Endothelial cell of umbilical vein (primary cell): ENCODE measurements at regions not wholly inside any gene's neighbourhood (a gene's known extent, or its start where the extent isn't known, plus 50 kb on each side); places are given as distances from the start of the nearest gene placed in this dataset.
A peak's percentile ranks its signal among the peaks of the same experiment; 100 is the strongest.

Source experiments
- BruUV-seq: library from RNA; stranded (reverse); fragments of 400-500 nt; replicated peaks from 2 replicates; lab custom pipeline; 2021; lab: Mats Ljungman, UMichigan
- CTCF ChIA-PET: fragments of 300-600, 350-600 bp; sonication (Branson Sonifier 250); formaldehyde crosslinking; loops from one replicate; lab custom pipeline; 2021; ENCODE audit warnings: antibody characterized with exemption, inconsistent platforms; lab: Charles Lee
- POLR2A ChIA-PET: fragments of 300-600, 350-600 bp; sonication (Branson Sonifier 250); formaldehyde crosslinking; loops from one replicate; lab custom pipeline; 2021; ENCODE audit warnings: antibody characterized with exemption, inconsistent platforms; lab: Charles Lee
- DNase-seq: peaks from one replicate; pipeline ENCODE4 v3.0.0-alpha.2; 2011; ENCODE audit warnings: low read depth, low spot score
- FAIRE-seq: peaks from 2 replicates; lab custom pipeline; 2011; peaks lifted over from hg19 to GRCh38; lab: Jason Lieb, UNC
- H2AFZ ChIP-seq: 2 replicates; pipeline ENCODE4 v1.6.0; 2012; ENCODE audit warnings: low read depth, low read length, control low read depth, inconsistent platforms
- H3K27ac ChIP-seq: 2 replicates; pipeline ENCODE4 v1.5.1; 2011; ENCODE audit warnings: low read depth, mild to moderate bottlenecking, control low read depth, low read length, moderate library complexity; ENCODE audit not compliant: insufficient read depth
- H3K27me3 ChIP-seq, 2 experiments: 2 replicates each; pipeline versions ENCODE4 v1.6.0 to v1.6.1; 2011; ENCODE audit warnings: low read length in 2 of 2, mixed read lengths in 1 of 2; ENCODE audit not compliant: control insufficient read depth in 2 of 2, insufficient read depth in 2 of 2
- H3K36me3 ChIP-seq, 2 experiments: 2 replicates in 1 of 2; 3 replicates in 1 of 2; pipeline ENCODE4 v1.5.1; 2011; ENCODE audit warnings: low read length in 2 of 2, mild to moderate bottlenecking in 1 of 2, moderate library complexity in 1 of 2; ENCODE audit not compliant: control insufficient read depth in 2 of 2, insufficient read depth in 2 of 2; ENCODE audit errors: extremely low read depth in 1 of 2
- H3K4me1 ChIP-seq: 3 replicates; pipeline ENCODE4 v1.5.1; 2011; ENCODE audit warnings: mild to moderate bottlenecking, low read length; ENCODE audit not compliant: control insufficient read depth, insufficient read depth; ENCODE audit errors: extremely low read depth
- H3K4me2 ChIP-seq: 2 replicates; pipeline ENCODE4 v1.6.1; 2011; ENCODE audit warnings: low read length, control low read depth, mixed read lengths; ENCODE audit not compliant: insufficient read depth
- H3K4me3 ChIP-seq, 3 experiments: fragments of 200-600 bp in 1 of 3; sonication (generic), shearing (Covaris generic) in 1 of 3; replicated peaks in 1 of 3; 2 replicates each; pipeline ENCODE4 v1.5.1; 2011 to 2016; ENCODE audit warnings: control low read depth in 3 of 3, low read length in 3 of 3, mild to moderate bottlenecking in 2 of 3, inconsistent platforms in 1 of 3, low read depth in 1 of 3, moderate library complexity in 1 of 3; ENCODE audit not compliant: insufficient read depth in 1 of 3
- H3K79me2 ChIP-seq: 2 replicates; pipeline ENCODE4 v1.6.0; 2012; ENCODE audit warnings: low read length, inconsistent platforms; ENCODE audit not compliant: control insufficient read depth, insufficient read depth
- H3K9ac ChIP-seq: replicated peaks from 2 replicates; pipeline ENCODE3; 2011; ENCODE audit warnings: low read length, control low read depth; ENCODE audit not compliant: insufficient read depth; ENCODE audit errors: extremely low read depth
- H3K9me1 ChIP-seq: replicated peaks from 3 replicates; pipeline ENCODE4 v1.6.0; 2011; ENCODE audit warnings: mild to moderate bottlenecking, low read length; ENCODE audit not compliant: control insufficient read depth, insufficient read depth; ENCODE audit errors: extremely low read depth
- H3K9me3 ChIP-seq: replicated peaks from 2 replicates; pipeline ENCODE4 v1.5.1; 2012; ENCODE audit warnings: low read length, inconsistent platforms; ENCODE audit not compliant: control insufficient read depth, insufficient read depth
- H4K20me1 ChIP-seq: replicated peaks from 2 replicates; pipeline ENCODE3; 2011; ENCODE audit warnings: mild to moderate bottlenecking, low read length; ENCODE audit not compliant: control insufficient read depth, insufficient read depth; ENCODE audit errors: extremely low read depth
- CTCF ChIP-seq, 2 donors: IDR thresholded peaks; 1 replicate in 1 of 2; 2 replicates in 1 of 2; pipeline ENCODE4 v1.5.1; 2011; ENCODE audit warnings: low read length in 2 of 2, mild to moderate bottlenecking in 2 of 2, moderate library complexity in 2 of 2, control low read depth in 1 of 2, inconsistent platforms in 1 of 2, low read depth in 1 of 2; ENCODE audit not compliant: insufficient read depth in 1 of 2; ENCODE audit errors: extremely low read depth in 1 of 2
- EZH2 ChIP-seq: IDR thresholded peaks from 2 replicates; pipeline ENCODE4 v1.6.1; 2012; ENCODE audit warnings: borderline replicate concordance, low read depth, mild to moderate bottlenecking, moderate library complexity, low read length, inconsistent platforms; ENCODE audit not compliant: severe bottlenecking
- FOS ChIP-seq: IDR thresholded peaks from 2 replicates; pipeline ENCODE4 v1.6.1; 2011; ENCODE audit warnings: mild to moderate bottlenecking, low read length, moderate library complexity, borderline replicate concordance; ENCODE audit not compliant: insufficient read depth
- GATA2 ChIP-seq: IDR thresholded peaks from 2 replicates; pipeline ENCODE4 v1.7.0; 2011; ENCODE audit warnings: low read depth, mild to moderate bottlenecking, moderate library complexity, mixed read lengths, low read length; ENCODE audit not compliant: insufficient read length, insufficient read depth
- JUN ChIP-seq: IDR thresholded peaks from 2 replicates; pipeline ENCODE4 v1.6.1; 2011; ENCODE audit warnings: borderline replicate concordance, low read depth; ENCODE audit not compliant: insufficient read length, insufficient read depth
- MAX ChIP-seq: IDR thresholded peaks from 2 replicates; pipeline ENCODE4 v1.6.1; 2011; ENCODE audit not compliant: insufficient read depth, insufficient read length
- MYC ChIP-seq: IDR thresholded peaks from one replicate; pipeline ENCODE4 v1.6.1; 2011; ENCODE audit warnings: mild to moderate bottlenecking, low read depth, low read length
- POLR2A ChIP-seq: IDR thresholded peaks from 2 replicates; pipeline ENCODE4 v1.6.1; 2012; ENCODE audit warnings: low read depth, mild to moderate bottlenecking, control low read depth, low read length
- POLR2AphosphoS5 ChIP-seq: IDR thresholded peaks from 2 replicates; pipeline ENCODE4 v1.6.1; 2012; ENCODE audit warnings: low read depth, mild to moderate bottlenecking, control low read depth, low read length, moderate library complexity; ENCODE audit not compliant: insufficient read depth
- dilution Hi-C: fragments of 300-500 bp; cut with MboI; formaldehyde crosslinking; loops from one replicate; pipeline ENCODE4 v1.15.0; 2019; ENCODE audit warnings: low sequenced_read_pairs; ENCODE audit not compliant: extremely low pct_ligation_motif_present
- intact Hi-C: fragments of 100-400 bp; cut with micrococcal nuclease; formaldehyde crosslinking; loops from one replicate; pipeline ENCODE4 v1.10.0; 2022

DNA sequence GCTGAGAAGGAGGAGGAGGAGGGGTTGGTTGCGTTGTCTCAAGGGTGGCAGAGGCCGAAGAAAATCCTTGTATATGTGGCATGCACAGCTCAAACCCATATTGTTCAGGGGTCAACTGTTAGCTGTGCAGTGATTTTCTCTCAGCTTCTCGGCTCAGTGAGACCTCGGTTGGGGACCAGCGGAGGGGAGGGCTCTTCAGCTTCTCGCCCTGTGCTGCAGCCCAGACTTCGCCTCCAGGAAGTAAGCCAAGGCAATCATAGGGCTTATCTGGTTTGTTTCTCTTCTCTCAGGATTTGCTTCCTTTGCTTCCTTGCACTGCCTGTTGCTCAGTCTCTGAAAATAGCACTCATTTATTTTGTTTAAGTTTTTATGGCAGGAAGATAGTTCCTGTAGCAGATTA, 85.5 kb downstream of the SOWAHC start:
- peaks cover 29% of the 10 kb centered on the region for H3K4me1 ChIP-seq
- no peaks in the 10 kb centered on the region for H3K9me1 ChIP-seq
- no peaks in the 10 kb centered on the region for H3K9me3 ChIP-seq
- peak overlapping the region; percentile 77 for H3K4me2 ChIP-seq
- POLR2A ChIA-PET: no interaction called here
- dilution Hi-C loops: no loop called here
- CTCF ChIA-PET: interaction anchor here (0.9 to 2.6 kb wide), 5 partner anchors 8 to 153 kb away, joined by 3 to 8 read pairs (median 5); no protein-coding TSS in a partner anchor
- no peak overlapping the region for H3K9ac ChIP-seq
- H4K20me1 ChIP-seq: no peaks in the 10 kb centered on the region
- H3K4me3 ChIP-seq: peak overlapping the region in 1 of 3 experiments; percentile 19
- H3K36me3 ChIP-seq: no peaks in the 10 kb centered on the region
- intact Hi-C loops: no loop called here
- no TSS peak for BruUV-seq
- no peaks in the 10 kb centered on the region for H3K79me2 ChIP-seq
- FAIRE-seq (peak; percentile 70), DNase-seq (no peak)
- TF ChIP-seq POLR2AphosphoS5 (no peak), GATA2 (no peak), POLR2A (no peak), MAX (no peak), MYC (no peak), JUN (no peak), FOS (no peak), CTCF (IDR thresholded peaks at IDR 0.05; ENCODE audit: extremely low read depth in 1 of 2, insufficient read depth in 1 of 2, low read depth in 1 of 2, low read length in 2 of 2) (no peak), EZH2 (no peak)
- peak overlapping the region; percentile 76 for H2AFZ ChIP-seq
- peaks cover 11 to 15% of the 10 kb centered on the region in 2 experiments for H3K27me3 ChIP-seq
- no peak overlapping the region for H3K27ac ChIP-seq
